H9 (cell line): ENCODE measurements at regions not wholly inside any gene's neighbourhood (a gene's known extent, or its start where the extent isn't known, plus 50 kb on each side); places are given as distances from the start of the nearest gene placed in this dataset.

Experiments
- DNase-seq: peaks from one replicate; pipeline ENCODE4 v3.0.0-alpha.2; 2017
- H2AFZ ChIP-seq: one replicate; pipeline ENCODE4 v1.6.1; 2013; ENCODE audit warnings: mild to moderate bottlenecking, low read length, control low read depth, moderate library complexity
- H2AK5ac ChIP-seq: 2 replicates; pipeline ENCODE4 v1.6.1; 2013; ENCODE audit warnings: low read length, control low read depth, mixed read lengths; ENCODE audit not compliant: insufficient read length
- H2BK120ac ChIP-seq: one replicate; pipeline ENCODE4 v1.6.1; 2013; ENCODE audit warnings: low read depth, mild to moderate bottlenecking, low read length, control low read depth, inconsistent platforms; ENCODE audit not compliant: poor library complexity, severe bottlenecking
- H2BK12ac ChIP-seq: 2 replicates; pipeline ENCODE4 v1.6.1; 2013; ENCODE audit warnings: low read length, control low read depth, mixed read lengths, low read depth; ENCODE audit not compliant: insufficient read length
- H2BK15ac ChIP-seq: 2 replicates; pipeline ENCODE4 v1.6.1; 2013; ENCODE audit warnings: low read depth, low read length, control low read depth
- H2BK20ac ChIP-seq: one replicate; pipeline ENCODE4 v1.6.1; 2013; ENCODE audit warnings: low read depth, mild to moderate bottlenecking, low read length, control low read depth, inconsistent platforms; ENCODE audit not compliant: poor library complexity, severe bottlenecking
- H2BK5ac ChIP-seq: 2 replicates; pipeline ENCODE4 v1.6.1; 2013; ENCODE audit warnings: low read length, control low read depth, mixed read lengths; ENCODE audit not compliant: insufficient read length
- H3K14ac ChIP-seq: 2 replicates; pipeline ENCODE4 v1.6.1; 2013; ENCODE audit warnings: low read length, control low read depth; ENCODE audit not compliant: insufficient read depth
- H3K18ac ChIP-seq: 2 replicates; pipeline ENCODE4 v1.6.1; 2013; ENCODE audit warnings: low read depth, mild to moderate bottlenecking, mixed read lengths, low read length, control low read depth; ENCODE audit not compliant: insufficient read length
- H3K23ac ChIP-seq: 2 replicates; pipeline ENCODE4 v1.6.1; 2013; ENCODE audit warnings: low read length, control low read depth, mixed read lengths, low read depth; ENCODE audit not compliant: insufficient read length
- H3K23me2 ChIP-seq: 2 replicates; pipeline ENCODE4 v1.6.1; 2013; ENCODE audit warnings: low read depth, mild to moderate bottlenecking, mixed read lengths, low read length, control low read depth; ENCODE audit not compliant: insufficient read length, poor library complexity, severe bottlenecking
- H3K27ac ChIP-seq: 2 replicates; pipeline ENCODE4 v1.5.1; 2013; ENCODE audit warnings: low read length, control low read depth, mixed read lengths, low read depth; ENCODE audit not compliant: insufficient read length
- H3K27me3 ChIP-seq: 2 replicates; pipeline ENCODE4 v1.6.1; 2013; ENCODE audit warnings: low read length, control low read depth, inconsistent platforms; ENCODE audit not compliant: insufficient read depth
- H3K4ac ChIP-seq: 2 replicates; pipeline ENCODE4 v1.6.1; 2013; ENCODE audit warnings: low read depth, mild to moderate bottlenecking, control low read depth, inconsistent platforms, low read length, moderate library complexity
- H3K4me1 ChIP-seq: 2 replicates; pipeline ENCODE4 v1.6.1; 2013; ENCODE audit warnings: low read length, control low read depth, inconsistent platforms; ENCODE audit not compliant: insufficient read depth
- H3K4me2 ChIP-seq: 2 replicates; pipeline ENCODE4 v1.6.1; 2013; ENCODE audit warnings: low read length, control low read depth, mixed read lengths; ENCODE audit not compliant: insufficient read length, insufficient read depth
- H3K56ac ChIP-seq: 2 replicates; pipeline ENCODE4 v1.6.1; 2013; ENCODE audit warnings: low read depth, mild to moderate bottlenecking, mixed read lengths, low read length, control low read depth; ENCODE audit not compliant: insufficient read length
- H3K79me1 ChIP-seq: 2 replicates; pipeline ENCODE4 v1.6.1; 2013; ENCODE audit warnings: low read depth, mild to moderate bottlenecking, moderate library complexity, low read length, control low read depth, inconsistent platforms; ENCODE audit not compliant: insufficient read depth, poor library complexity, severe bottlenecking
- H3K79me2 ChIP-seq: 2 replicates; pipeline ENCODE4 v1.6.1; 2013; ENCODE audit warnings: low read length, control low read depth, inconsistent platforms; ENCODE audit not compliant: insufficient read depth
- H3K9ac ChIP-seq: 2 replicates; pipeline ENCODE4 v1.6.1; 2013; ENCODE audit warnings: low read length, control low read depth, mixed read lengths; ENCODE audit not compliant: insufficient read length; ENCODE audit errors: extremely low read depth
- H3K9me3 ChIP-seq: one replicate; pipeline ENCODE4 v1.6.1; 2013; ENCODE audit warnings: low read depth, low read length, inconsistent platforms; ENCODE audit not compliant: control insufficient read depth
- H3T11ph ChIP-seq: one replicate; pipeline ENCODE4 v1.6.1; 2013; ENCODE audit warnings: mild to moderate bottlenecking, low read length, control low read depth, inconsistent platforms
- H4K20me1 ChIP-seq: one replicate; pipeline ENCODE4 v1.6.1; 2013; ENCODE audit not compliant: control insufficient read depth, insufficient read length, insufficient read depth
- H4K5ac ChIP-seq: 2 replicates; pipeline ENCODE4 v1.6.1; 2013; ENCODE audit warnings: low read depth, mild to moderate bottlenecking, mixed read lengths, low read length, control low read depth; ENCODE audit not compliant: insufficient read length
- H4K8ac ChIP-seq: replicated peaks from 2 replicates; pipeline ENCODE4 v1.6.1; 2013; ENCODE audit warnings: low read length, control low read depth, mixed read lengths, low read depth; ENCODE audit not compliant: insufficient read length
- H4K91ac ChIP-seq: 2 replicates; pipeline ENCODE4 v1.6.1; 2013; ENCODE audit warnings: low read depth, mild to moderate bottlenecking, moderate library complexity, mixed read lengths, low read length, control low read depth; ENCODE audit not compliant: insufficient read length
- H3K27ac Mint-ChIP-seq, 3 experiments: 2 replicates in 2 of 3; 3 replicates in 1 of 3; pipeline ENCODE4 v1.8.0; 2020 to 2021; ENCODE audit warnings: mixed read lengths in 3 of 3, mild to moderate bottlenecking in 1 of 3, moderate library complexity in 1 of 3
- H3K27me3 Mint-ChIP-seq: 2 replicates; pipeline ENCODE4 v1.8.0; 2021; ENCODE audit warnings: low read depth, mild to moderate bottlenecking, moderate library complexity, mixed read lengths
- H3K36me3 Mint-ChIP-seq, 3 experiments: 2 replicates in 2 of 3; 3 replicates in 1 of 3; pipeline ENCODE4 v1.8.0; 2020 to 2021; ENCODE audit warnings: low read depth in 3 of 3, mixed read lengths in 3 of 3; ENCODE audit not compliant: insufficient read depth in 1 of 3
- H3K4me1 Mint-ChIP-seq, 2 experiments: 2 replicates each; pipeline ENCODE4 v1.8.0; 2020; ENCODE audit warnings: mixed read lengths in 2 of 2
- H3K4me3 Mint-ChIP-seq, 2 experiments: 2 replicates in 1 of 2; 3 replicates in 1 of 2; pipeline ENCODE4 v1.8.0; 2020 to 2021; ENCODE audit warnings: mild to moderate bottlenecking in 2 of 2, mixed read lengths in 2 of 2, moderate library complexity in 1 of 2
- H3K9me3 Mint-ChIP-seq, 2 experiments: 2 replicates in 1 of 2; 3 replicates in 1 of 2; pipeline ENCODE4 v1.8.0; 2020; ENCODE audit warnings: mild to moderate bottlenecking in 2 of 2, mixed read lengths in 2 of 2, moderate library complexity in 1 of 2
- WGBS: extraction: QIAGEN DNeasy Blood & Tissue Kit; methylation state at CpG from one replicate; pipeline ENCODE4 v1.1.7; 2013; ENCODE audit warnings: missing lambda C conversion rate, low lambda C conversion rate, mixed read lengths; ENCODE audit not compliant: insufficient read length; ENCODE audit errors: extremely low coverage; 5-methylcytosine and 5-hydroxymethylcytosine counted together
- TF ChIP-seq, protein P1 (sequence below): fragments of 200-600 bp; sonication (generic); conservative IDR thresholded peaks from 3 replicates; pipeline ENCODE4 v1.8.0; 2021; ENCODE audit warnings: antibody characterized with exemption, mild to moderate bottlenecking

DNA sequence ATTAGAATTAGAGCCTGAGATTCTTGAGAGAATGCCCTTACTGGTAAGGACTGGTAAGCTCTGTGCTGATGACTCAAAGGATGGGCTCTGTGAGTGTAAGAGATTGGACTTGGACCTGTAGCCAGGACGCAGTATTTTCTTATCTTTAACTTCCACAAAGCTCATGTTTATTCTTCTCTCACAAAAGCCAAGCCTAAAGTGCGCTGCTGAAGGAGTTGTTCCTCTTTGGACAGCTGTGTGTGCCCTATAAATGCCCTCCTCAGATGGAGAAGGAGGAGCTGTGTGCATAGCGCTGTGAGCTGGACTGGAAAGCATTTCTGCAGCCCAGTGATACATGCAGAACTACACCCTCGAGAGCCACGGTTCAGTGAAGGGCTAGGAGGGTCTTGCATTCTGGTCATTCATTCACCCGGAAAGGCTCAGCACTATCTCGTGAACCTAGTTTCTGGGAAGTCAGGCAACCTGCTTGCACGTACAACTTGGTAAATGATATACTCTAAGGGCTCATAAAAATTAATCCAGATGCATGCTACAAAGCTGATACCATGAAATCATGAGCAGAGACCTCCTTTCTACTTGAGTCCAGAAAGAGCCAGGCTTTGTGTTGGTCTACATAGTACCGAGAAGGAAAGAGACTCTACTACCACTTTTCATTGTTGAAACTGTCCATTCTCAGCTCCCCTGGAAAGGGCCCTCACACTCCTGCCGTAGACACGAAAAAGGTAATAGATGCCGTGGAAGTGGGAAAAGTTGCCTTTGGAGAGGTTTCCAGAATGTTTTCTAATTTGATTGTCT, 103.0 kb upstream of the TBL1XR1 start:
- H3K4me3 Mint-ChIP-seq, result no peak overlapping the region
- Histone ChIP-seq H2BK120ac (no peak overlapping the region), H3K23me2 (no peaks in the 10 kb centered on the region), H3K79me1 (no peaks in the 10 kb centered on the region), H4K5ac (no peak overlapping the region), H3K9ac (no peak overlapping the region), H2BK20ac (no peak overlapping the region), H4K8ac (no peak overlapping the region), H2BK15ac (no peak overlapping the region), H3K79me2 (no peaks in the 10 kb centered on the region), H3K27ac (no peak overlapping the region), H3K9me3 (no peaks in the 10 kb centered on the region), H2BK5ac (no peak overlapping the region), H3K4ac (no peak overlapping the region), H3K23ac (no peak overlapping the region), H2AK5ac (no peak overlapping the region), H3K18ac (no peak overlapping the region), H3K4me2 (no peak overlapping the region), H3K14ac (no peak overlapping the region), H4K91ac (no peak overlapping the region), H3T11ph (no peak overlapping the region), H4K20me1 (no peaks in the 10 kb centered on the region), H3K56ac (no peak overlapping the region), H2BK12ac (no peak overlapping the region), H3K4me1 (no peaks in the 10 kb centered on the region), H3K27me3 (no peaks in the 10 kb centered on the region), H2AFZ (no peak overlapping the region)
- WGBS, result no CpG with 5 or more reads among the region's 12 CpGs
- H3K27me3 Mint-ChIP-seq, result no peaks in the 10 kb centered on the region
- DNase-seq, result no peak
- H3K9me3 Mint-ChIP-seq, result no peaks in the 10 kb centered on the region
- no peaks in the 10 kb centered on the region for H3K4me1 Mint-ChIP-seq
- H3K36me3 Mint-ChIP-seq, result no peaks in the 10 kb centered on the region
- H3K27ac Mint-ChIP-seq, result no peak overlapping the region
- TF ChIP-seq, protein P1, sequence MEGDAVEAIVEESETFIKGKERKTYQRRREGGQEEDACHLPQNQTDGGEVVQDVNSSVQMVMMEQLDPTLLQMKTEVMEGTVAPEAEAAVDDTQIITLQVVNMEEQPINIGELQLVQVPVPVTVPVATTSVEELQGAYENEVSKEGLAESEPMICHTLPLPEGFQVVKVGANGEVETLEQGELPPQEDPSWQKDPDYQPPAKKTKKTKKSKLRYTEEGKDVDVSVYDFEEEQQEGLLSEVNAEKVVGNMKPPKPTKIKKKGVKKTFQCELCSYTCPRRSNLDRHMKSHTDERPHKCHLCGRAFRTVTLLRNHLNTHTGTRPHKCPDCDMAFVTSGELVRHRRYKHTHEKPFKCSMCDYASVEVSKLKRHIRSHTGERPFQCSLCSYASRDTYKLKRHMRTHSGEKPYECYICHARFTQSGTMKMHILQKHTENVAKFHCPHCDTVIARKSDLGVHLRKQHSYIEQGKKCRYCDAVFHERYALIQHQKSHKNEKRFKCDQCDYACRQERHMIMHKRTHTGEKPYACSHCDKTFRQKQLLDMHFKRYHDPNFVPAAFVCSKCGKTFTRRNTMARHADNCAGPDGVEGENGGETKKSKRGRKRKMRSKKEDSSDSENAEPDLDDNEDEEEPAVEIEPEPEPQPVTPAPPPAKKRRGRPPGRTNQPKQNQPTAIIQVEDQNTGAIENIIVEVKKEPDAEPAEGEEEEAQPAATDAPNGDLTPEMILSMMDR, result no peak
